GM06990 (cell line): ENCODE measurements at regions not wholly inside any gene's neighbourhood (a gene's known extent, or its start where the extent isn't known, plus 50 kb on each side); places are given as distances from the start of the nearest gene placed in this dataset.

Source experiments
- DNase-seq: peaks from one replicate; pipeline ENCODE4 v3.0.0-alpha.2; 2011; ENCODE audit not compliant: insufficient read length; ENCODE audit errors: extremely low read depth
- H3K27me3 ChIP-seq: replicated peaks from 2 replicates; pipeline ENCODE4 v1.6.0; 2011; ENCODE audit warnings: low read length; ENCODE audit not compliant: control insufficient read depth, insufficient read depth
- H3K36me3 ChIP-seq: 2 replicates; pipeline ENCODE4 v1.5.1; 2011; ENCODE audit warnings: low read length; ENCODE audit not compliant: control insufficient read depth, insufficient read depth
- H3K4me3 ChIP-seq: replicated peaks from 2 replicates; pipeline ENCODE4 v1.5.1; 2011; ENCODE audit warnings: low read depth, mild to moderate bottlenecking, control low read depth, low read length
- CTCF ChIP-seq: IDR thresholded peaks from 2 replicates; pipeline ENCODE4 v1.5.1; 2011; ENCODE audit warnings: low read length, control low read depth, mild to moderate bottlenecking, inconsistent platforms; ENCODE audit not compliant: insufficient read depth, poor library complexity, severe bottlenecking

- Histone ChIP-seq H3K36me3 (no peaks in the 10 kb centered on the region), H3K4me3 (no peak overlapping the region), H3K27me3 (no peaks in the 10 kb centered on the region)
- no peak for DNase-seq
- TF ChIP-seq CTCF: no peak
Observed at GRCh38 chr19:27767234-27767633, 1445.7 kb downstream of the UQCRFS1 start.

GRCh38 chr19:27765912-27766725 is 1446.8 kb downstream of the UQCRFS1 start:
- no peak overlapping the region for H3K4me3 ChIP-seq
- no peak for DNase-seq
- no peaks in the 10 kb centered on the region for H3K27me3 ChIP-seq
- no peak for TF ChIP-seq CTCF
- no peaks in the 10 kb centered on the region for H3K36me3 ChIP-seq

- no peak for TF ChIP-seq CTCF
- DNase-seq: no peak
- H3K36me3 ChIP-seq: no peaks in the 10 kb centered on the region
Observed at GRCh38 chr19:27765397-27765796, 1447.6 kb downstream of the UQCRFS1 start.

GRCh38 chr19:27764186-27764804 is 1448.7 kb downstream of the UQCRFS1 start:
- DNase-seq: no peak
- no peaks in the 10 kb centered on the region for H3K27me3 ChIP-seq
- H3K36me3 ChIP-seq: no peaks in the 10 kb centered on the region
- TF ChIP-seq CTCF: no peak
- H3K4me3 ChIP-seq: no peak overlapping the region

More at GRCh38 chr19:27765397-27765796, 1447.6 kb downstream of the UQCRFS1 start:
- no peak overlapping the region for H3K4me3 ChIP-seq
- H3K27me3 ChIP-seq: no peaks in the 10 kb centered on the region

DNA sequence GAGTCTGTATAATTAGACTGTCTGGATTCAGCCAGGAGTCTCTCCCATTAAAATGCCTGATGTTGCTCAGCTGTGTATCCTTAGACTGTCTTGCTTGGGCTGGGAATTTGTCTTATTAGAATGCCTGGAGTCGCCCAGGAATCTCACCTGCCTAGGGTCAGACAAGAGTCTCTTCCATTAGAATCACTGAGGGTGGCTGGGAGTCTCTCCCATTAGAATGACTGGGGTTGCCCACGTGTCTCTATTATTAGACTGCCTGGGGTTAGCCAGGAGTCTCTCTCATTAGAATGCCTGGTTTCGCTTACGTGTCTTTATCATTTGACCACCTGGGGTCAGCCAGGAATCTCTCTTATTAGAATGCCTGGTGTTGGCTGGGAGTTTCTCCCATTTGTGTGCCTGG is 1450.0 kb downstream of the UQCRFS1 start:
- no peak for DNase-seq
- no peaks in the 10 kb centered on the region for H3K27me3 ChIP-seq
- TF ChIP-seq CTCF: no peak
- no peak overlapping the region for H3K4me3 ChIP-seq
- H3K36me3 ChIP-seq: no peaks in the 10 kb centered on the region
